ENCODE measurements at regions not wholly inside any gene's neighbourhood (a gene's known extent, or its start where the extent isn't known, plus 50 kb on each side); places are given as distances from the start of the nearest gene placed in this dataset.

GRCh38 chr20:10762216-10762615, 88.4 kb upstream of the JAG1 start:
- H3K4me2 ChIP-seq (ENCODE audit: low read length), result no peak overlapping the region
- H3K9me2 ChIP-seq (ENCODE audit: insufficient read depth), result no peaks in the 10 kb centered on the region
- H3K79me2 ChIP-seq (ENCODE audit: insufficient read depth, low read length), result no peaks in the 10 kb centered on the region
- H3K27me3 ChIP-seq (ENCODE audit: insufficient read depth, low read length), result no peaks in the 10 kb centered on the region
- intact Hi-C loops (cut with micrococcal nuclease), result no loop called here
- ChIA-PET POLR2A (no interaction called here), RAD21 (ENCODE audit: low non-redundant PET in 1 of 2, low total read pairs in 2 of 2, uncharacterized antibody in 2 of 2, unreplicated experiment in 2 of 2) (no interaction called here), CTCF (interaction anchor here (1.0 kb wide), 1 partner anchor 783 kb away, joined by 3 read pairs; no protein-coding TSS in a partner anchor)
- H3K9me3 ChIP-seq (ENCODE audit: control insufficient read depth in 1 of 2, insufficient read depth in 1 of 2, low read depth in 1 of 2, low read length in 2 of 2), result no peaks in the 10 kb centered on the region
- H3K4me1 ChIP-seq (ENCODE audit: control insufficient read depth in 1 of 2, insufficient read depth in 2 of 2, low read length in 2 of 2), result no peaks in the 10 kb centered on the region
- no peak overlapping the region for H3K4me3 ChIP-seq (replicated peaks in 1 of 2; ENCODE audit: low read depth in 1 of 2, low read length in 2 of 2)
- no peak overlapping the region for H3K9ac ChIP-seq (ENCODE audit: low read length)
- ATAC-seq (no peak), DNase-seq (ENCODE audit: low read depth, low spot score) (no peak)
- H3K27ac ChIP-seq (ENCODE audit: low read depth, low read length), result no peak overlapping the region
- no peaks in the 10 kb centered on the region for H4K20me1 ChIP-seq (ENCODE audit: insufficient read depth)
- no peak overlapping the region for H2AFZ ChIP-seq (ENCODE audit: low read depth, low read length, poor library complexity, severe bottlenecking)
- no peaks in the 10 kb centered on the region for H3K36me3 ChIP-seq (ENCODE audit: control insufficient read depth in 1 of 2, insufficient read depth in 2 of 2, low read length in 2 of 2)
- BruUV-seq (replicated peaks), result no TSS peak
- TF ChIP-seq REST (IDR thresholded peaks at IDR 0.05; ENCODE audit: low read depth) (no peak), ATF3 (IDR thresholded peaks at IDR 0.05) (no peak), YY1 (IDR thresholded peaks at IDR 0.05; ENCODE audit: extremely low read depth, insufficient replicate concordance, low read depth, low read length) (no peak), CTCF (IDR thresholded peaks at IDR 0.05 in 2 of 3, conservative IDR thresholded peaks at IDR 0.05 in 1 of 3; ENCODE audit: borderline replicate concordance in 1 of 3, insufficient read depth in 1 of 3, low read depth in 2 of 3, low read length in 2 of 3) (no peak), POLR2A (IDR thresholded peaks at IDR 0.05; ENCODE audit: borderline replicate concordance, extremely low read depth, insufficient read depth, insufficient read length) (no peak), SP1 (IDR thresholded peaks at IDR 0.05; ENCODE audit: low read depth) (no peak)
